Stimulated activated naive CD8-positive, alpha-beta T cell treated with anti-CD3 and anti-CD28 coated beads, Interleukin-15, amount 100 ng/mL, for 72 hours (primary cell): ENCODE measurements at regions not wholly inside any gene's neighbourhood (a gene's known extent, or its start where the extent isn't known, plus 50 kb on each side); places are given as distances from the start of the nearest gene placed in this dataset.

Experiments
- ATAC-seq: fragments of 150-1000 bp; cut with Tn5 transposase; 2 replicates; pipeline ENCODE4 v1.10.0; 2021; ENCODE audit warnings: mild to moderate bottlenecking, moderate library complexity
- DNase-seq, 2 donors: peaks; one replicate each; pipeline ENCODE4 v3.0.0; 2021 to 2022
- H3K27ac Mint-ChIP-seq, 2 donors: one replicate each; pipeline ENCODE4 v1.8.0; 2022; ENCODE audit warnings: mild to moderate bottlenecking in 2 of 2, mixed read lengths in 2 of 2, moderate library complexity in 2 of 2
- H3K27me3 Mint-ChIP-seq: one replicate; pipeline ENCODE4 v1.8.0; 2022; ENCODE audit warnings: mixed read lengths
- H3K4me1 Mint-ChIP-seq: one replicate; pipeline ENCODE4 v1.8.0; 2022; ENCODE audit warnings: mild to moderate bottlenecking, mixed read lengths
- H3K4me3 Mint-ChIP-seq, 2 donors: one replicate each; pipeline ENCODE4 v1.8.0; 2022; ENCODE audit warnings: mild to moderate bottlenecking in 2 of 2, mixed read lengths in 2 of 2, moderate library complexity in 1 of 2
- H3K9me3 Mint-ChIP-seq, 2 donors: one replicate each; pipeline ENCODE4 v1.8.0; 2022; ENCODE audit warnings: mixed read lengths in 2 of 2

DNA sequence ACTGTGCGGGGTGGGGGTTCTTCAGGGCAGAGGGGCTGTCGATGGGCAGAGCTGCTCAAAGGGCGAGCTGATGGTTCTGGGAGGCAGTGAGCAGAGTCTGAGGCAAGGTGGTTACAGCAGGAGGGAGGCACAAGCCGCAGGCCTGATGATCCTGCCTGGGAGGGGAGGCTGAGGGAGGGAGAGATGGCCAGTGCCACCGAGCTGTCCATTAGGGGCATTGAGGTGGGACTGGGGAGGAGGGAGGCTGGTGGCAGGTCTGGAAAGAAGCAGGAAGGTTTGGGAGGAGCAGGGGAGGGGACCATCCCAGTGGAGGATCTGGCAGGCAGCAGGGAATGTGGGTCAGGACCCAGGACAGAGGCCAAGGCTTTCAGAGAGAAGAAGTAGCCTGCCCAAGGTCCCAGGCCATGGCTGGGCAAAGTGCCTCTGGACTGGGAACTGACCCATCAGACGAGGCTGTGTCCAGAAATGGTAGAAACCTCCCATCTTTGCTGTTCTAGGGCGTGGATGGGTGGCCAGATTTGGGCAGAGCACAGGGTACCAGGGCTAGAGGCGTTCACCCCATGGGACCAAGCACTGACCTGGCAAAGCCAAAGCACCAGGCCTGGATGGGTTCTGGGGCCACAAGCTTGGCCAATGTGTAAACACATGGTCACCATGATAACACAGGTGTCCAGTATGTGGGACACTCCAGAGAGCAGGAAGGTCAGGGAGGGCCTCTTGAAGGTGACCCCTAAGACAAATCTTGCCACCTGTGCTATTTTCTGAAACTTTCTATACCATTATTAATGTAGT is 55.5 kb downstream of the INHBB start:
- no peak overlapping the region for H3K4me3 Mint-ChIP-seq

DNA sequence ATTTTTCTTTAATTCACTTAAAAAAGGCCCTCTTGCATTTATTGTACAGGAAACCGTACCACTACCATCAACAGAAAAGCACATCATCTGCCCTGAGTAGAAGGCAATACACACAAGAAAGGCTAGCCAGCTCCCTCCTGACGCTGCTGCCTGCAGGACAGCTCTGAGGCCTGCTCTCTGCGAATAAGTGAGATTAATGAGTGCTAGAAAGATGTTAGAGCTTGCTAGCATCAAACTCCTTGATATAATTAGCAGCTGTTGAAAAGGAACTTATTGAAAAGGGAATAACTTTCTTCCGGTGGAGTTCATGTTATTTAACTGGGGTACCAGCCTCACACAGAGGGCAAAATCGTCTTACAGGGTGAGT is 56.1 kb downstream of the INHBB start:
- Mint-ChIP-seq H3K27me3 (peaks cover 14% of the 10 kb centered on the region), H3K4me1 (no peaks in the 10 kb centered on the region), H3K27ac (no peak overlapping the region), H3K4me3 (no peak overlapping the region), H3K9me3 (peaks cover 0 to 7% of the 10 kb centered on the region in 2 donors)
- DNase-seq = no peak
- no peak for ATAC-seq

More for the DNA sequence above, 55.5 kb downstream of the INHBB start:
- H3K27me3 Mint-ChIP-seq = peaks cover 14% of the 10 kb centered on the region
- peaks cover 0 to 4% of the 10 kb centered on the region in 2 donors for H3K9me3 Mint-ChIP-seq
- H3K4me1 Mint-ChIP-seq = no peaks in the 10 kb centered on the region
- no peak overlapping the region for H3K27ac Mint-ChIP-seq
- ATAC-seq (no peak), DNase-seq (no peak)

DNA sequence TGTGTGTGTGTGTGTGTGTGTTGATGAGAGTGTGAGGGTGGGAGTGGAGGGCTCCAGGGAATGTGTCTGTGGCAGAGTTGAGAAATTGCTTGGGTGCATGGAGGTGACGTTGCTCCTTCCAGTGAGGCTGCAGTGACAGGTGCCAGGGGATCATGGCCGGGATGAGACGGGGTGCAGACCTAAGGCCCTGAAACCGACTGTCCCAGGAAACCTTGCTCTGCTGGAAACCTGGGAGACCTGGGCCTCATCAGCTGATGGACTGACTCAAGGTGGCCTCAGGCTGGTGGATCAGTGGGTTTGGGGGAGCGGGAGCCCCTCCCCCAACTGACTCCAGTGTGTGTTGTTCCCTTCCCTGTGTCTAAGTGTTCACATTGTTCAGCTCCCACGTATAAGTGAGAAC is 56.6 kb downstream of the INHBB start:
- Mint-ChIP-seq H3K27me3 (peaks cover 10% of the 10 kb centered on the region), H3K9me3 (peaks cover 0 to 7% of the 10 kb centered on the region in 2 donors), H3K4me1 (no peaks in the 10 kb centered on the region), H3K27ac (no peak overlapping the region), H3K4me3 (no peak overlapping the region)
- DNase-seq (no peak), ATAC-seq (no peak)

DNA sequence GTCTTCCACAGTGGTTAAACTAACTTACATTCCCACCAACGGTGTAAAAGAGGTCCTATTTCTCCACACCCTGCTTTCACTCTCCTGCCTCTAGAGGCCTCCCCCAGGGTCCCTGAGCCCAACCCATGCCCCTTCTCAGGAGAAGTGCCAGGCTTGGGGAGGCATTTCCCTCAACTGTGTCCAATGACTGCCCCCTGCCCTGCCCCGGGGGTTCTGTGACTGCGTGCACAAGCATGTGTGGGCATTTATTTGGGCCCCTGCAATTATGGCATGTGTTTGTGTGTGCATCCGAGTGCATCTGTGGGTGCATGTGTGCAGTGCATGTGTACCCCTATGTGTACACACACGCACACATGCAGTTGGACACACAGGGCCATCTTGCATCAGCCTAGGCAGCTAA is 57.3 kb downstream of the INHBB start:
- DNase-seq (no peak), ATAC-seq (no peak)
- H3K9me3 Mint-ChIP-seq = peaks cover 0 to 7% of the 10 kb centered on the region in 2 donors
- peaks cover 8% of the 10 kb centered on the region for H3K27me3 Mint-ChIP-seq
- no peaks in the 10 kb centered on the region for H3K4me1 Mint-ChIP-seq
- H3K4me3 Mint-ChIP-seq = no peak overlapping the region
- no peak overlapping the region for H3K27ac Mint-ChIP-seq

DNA sequence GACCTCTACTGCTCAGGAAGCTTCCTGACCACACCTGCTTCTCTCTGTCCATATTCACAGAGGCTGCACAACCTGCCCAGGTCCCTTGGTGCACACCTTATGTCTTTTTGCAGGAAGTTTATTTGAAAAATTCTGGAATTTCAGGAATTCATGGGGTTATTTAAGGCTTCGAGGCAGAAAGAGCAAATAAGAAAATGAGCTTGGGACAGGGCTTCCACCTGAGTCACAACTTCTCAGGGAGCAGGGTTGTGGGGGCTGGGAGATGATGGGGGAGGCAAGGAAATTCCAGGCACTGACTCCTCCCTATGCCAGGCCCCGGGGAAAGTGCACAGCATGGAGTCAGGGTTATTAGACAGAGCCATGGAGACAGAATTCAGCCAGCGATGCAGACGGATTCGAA is 57.7 kb downstream of the INHBB start:
- ATAC-seq (no peak), DNase-seq (no peak)
- H3K27me3 Mint-ChIP-seq = peaks cover 8% of the 10 kb centered on the region
- peaks cover 0 to 7% of the 10 kb centered on the region in 2 donors for H3K9me3 Mint-ChIP-seq
- no peak overlapping the region for H3K27ac Mint-ChIP-seq
- no peak overlapping the region for H3K4me3 Mint-ChIP-seq
- H3K4me1 Mint-ChIP-seq = no peaks in the 10 kb centered on the region

DNA sequence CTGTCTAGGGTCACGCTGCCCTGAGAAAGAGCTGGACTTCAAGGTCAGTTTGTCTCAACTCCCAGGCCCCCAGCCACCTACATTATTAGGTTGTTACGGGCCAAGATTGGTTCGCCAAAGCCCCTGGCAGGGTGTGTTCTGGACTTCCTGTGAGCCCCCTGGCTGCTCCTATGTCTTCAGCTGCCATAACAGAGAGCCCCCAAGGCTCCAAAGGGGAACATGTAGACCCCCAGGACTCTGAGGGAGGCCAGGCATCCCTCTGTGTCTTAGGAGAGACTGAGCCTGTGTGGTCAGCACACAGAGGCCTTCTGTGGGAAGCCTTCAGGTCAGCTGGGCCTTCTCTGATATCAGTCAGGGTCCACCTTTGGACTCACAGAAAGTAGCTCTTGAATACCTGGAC is 58.3 kb downstream of the INHBB start:
- no peak for ATAC-seq
- Mint-ChIP-seq H3K9me3 (peaks cover 0 to 7% of the 10 kb centered on the region in 2 donors), H3K4me3 (no peak overlapping the region), H3K27ac (no peak overlapping the region), H3K27me3 (peaks cover 8% of the 10 kb centered on the region), H3K4me1 (no peaks in the 10 kb centered on the region)
- DNase-seq = no peak

DNA sequence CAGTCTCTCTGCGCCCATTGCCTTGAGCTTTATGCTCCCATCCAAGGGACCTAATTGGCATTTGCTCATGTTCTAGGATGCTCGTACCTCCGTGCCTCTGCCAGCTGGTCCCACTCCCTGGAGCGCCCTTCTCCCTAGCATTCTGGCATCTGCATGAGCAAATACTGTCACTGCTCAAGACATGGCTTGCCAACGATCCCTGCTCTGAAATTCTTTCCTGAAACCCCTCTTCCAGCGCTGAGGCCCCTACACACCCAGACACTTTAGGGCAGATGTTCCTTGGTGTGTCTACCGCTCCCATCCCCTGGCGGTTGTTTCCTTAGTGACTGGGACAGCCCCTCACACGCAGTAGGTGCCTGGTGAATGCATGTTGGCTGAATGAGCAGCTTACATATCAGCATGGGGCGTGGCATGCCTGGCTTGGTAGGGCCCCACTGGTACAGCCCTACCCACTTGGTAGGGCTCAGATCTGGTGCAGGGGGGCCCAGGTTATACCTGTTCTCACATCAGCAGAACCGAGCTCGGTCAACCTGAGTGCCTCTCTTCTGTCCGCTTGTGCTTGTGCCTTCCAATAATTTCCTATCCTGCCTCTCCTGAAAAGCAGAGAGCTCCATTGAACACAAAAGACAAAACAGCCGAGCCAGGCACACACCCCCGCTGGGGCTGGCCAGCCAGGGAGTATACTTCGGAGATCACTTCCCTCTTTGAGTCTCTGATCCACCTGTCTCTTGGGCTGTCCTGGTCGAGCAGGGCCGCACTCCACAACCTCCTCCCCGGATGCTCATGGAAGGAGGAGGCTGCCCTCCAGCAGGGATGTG is 59.2 kb downstream of the INHBB start:
- H3K4me1 Mint-ChIP-seq = no peaks in the 10 kb centered on the region
- ATAC-seq = no peak
- H3K27me3 Mint-ChIP-seq = peaks cover 8% of the 10 kb centered on the region
- H3K9me3 Mint-ChIP-seq = peaks cover 0 to 7% of the 10 kb centered on the region in 2 donors
- H3K4me3 Mint-ChIP-seq = no peak overlapping the region
- H3K27ac Mint-ChIP-seq = no peak overlapping the region
- DNase-seq = no peak

DNA sequence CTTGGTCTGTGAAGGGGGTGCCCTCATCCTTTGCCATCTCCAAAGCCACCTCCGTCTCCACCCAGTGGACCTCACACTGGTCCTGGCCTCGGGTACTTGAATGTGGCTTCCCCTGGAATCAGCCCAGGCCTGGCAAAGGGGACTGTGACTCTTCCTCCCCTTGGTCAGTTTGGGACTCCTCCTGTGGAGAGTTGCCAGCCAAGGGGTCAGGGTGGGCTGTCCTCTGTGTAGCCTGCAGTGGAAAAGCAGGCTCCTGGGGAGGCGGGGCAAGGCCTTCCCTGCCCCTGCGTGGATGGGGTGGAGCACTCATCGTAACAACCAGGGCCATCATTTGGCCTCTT is 59.8 kb downstream of the INHBB start:
- no peak overlapping the region for H3K27ac Mint-ChIP-seq
- H3K4me1 Mint-ChIP-seq = no peaks in the 10 kb centered on the region
- no peak for DNase-seq
- no peak for ATAC-seq
- H3K4me3 Mint-ChIP-seq = no peak overlapping the region
- peaks cover 8% of the 10 kb centered on the region for H3K27me3 Mint-ChIP-seq
- H3K9me3 Mint-ChIP-seq = peaks cover 0 to 7% of the 10 kb centered on the region in 2 donors

DNA sequence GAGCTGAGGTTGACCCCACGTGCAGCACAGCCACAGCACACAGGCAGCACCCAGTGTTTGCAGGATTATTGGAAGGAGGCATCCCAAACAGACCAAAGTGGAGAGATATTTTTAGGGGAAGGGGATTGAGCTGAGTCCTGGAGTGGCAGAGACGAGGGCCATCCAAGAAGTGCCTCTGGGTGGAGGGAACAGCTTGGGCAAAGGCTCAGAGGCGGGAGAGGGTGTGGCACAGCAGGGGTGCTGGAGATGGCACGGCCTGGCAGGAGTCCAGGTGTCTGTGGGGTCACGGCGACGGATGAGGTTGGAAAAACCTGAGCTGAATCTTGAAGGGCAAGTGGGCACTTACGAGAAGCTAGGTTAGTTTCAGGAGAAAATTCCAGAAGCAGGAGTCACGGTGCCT is 60.6 kb downstream of the INHBB start:
- H3K27me3 Mint-ChIP-seq = peaks cover 8% of the 10 kb centered on the region

DNA sequence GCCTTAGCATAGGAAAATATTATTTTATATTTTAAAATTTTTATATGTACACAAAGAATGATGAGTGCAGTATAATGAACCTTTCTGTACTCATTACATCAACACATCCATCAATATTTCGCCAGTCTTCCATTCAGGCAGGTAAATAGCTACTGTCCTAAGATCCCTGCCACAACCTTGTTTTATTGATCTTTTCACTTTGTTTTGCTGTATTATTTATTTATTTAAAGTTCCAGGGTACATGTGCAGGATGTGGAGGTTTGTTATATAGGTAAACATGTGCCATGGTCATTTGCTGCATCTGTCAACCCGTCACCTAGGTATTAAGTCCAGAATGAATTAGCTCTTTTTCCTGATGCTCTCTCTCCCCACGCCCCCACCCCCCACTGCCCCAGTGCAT is 64.6 kb downstream of the INHBB start:
- peaks cover 0 to 7% of the 10 kb centered on the region in 2 donors for H3K9me3 Mint-ChIP-seq
- ATAC-seq (no peak), DNase-seq (no peak)
- no peak overlapping the region for H3K4me3 Mint-ChIP-seq
- no peak overlapping the region for H3K27ac Mint-ChIP-seq
- peaks cover 36% of the 10 kb centered on the region for H3K27me3 Mint-ChIP-seq
- no peaks in the 10 kb centered on the region for H3K4me1 Mint-ChIP-seq

More for the DNA sequence above, 60.6 kb downstream of the INHBB start:
- H3K4me1 Mint-ChIP-seq = no peaks in the 10 kb centered on the region
- peaks cover 0 to 7% of the 10 kb centered on the region in 2 donors for H3K9me3 Mint-ChIP-seq
- no peak for DNase-seq
- ATAC-seq = no peak
- H3K4me3 Mint-ChIP-seq = no peak overlapping the region
- H3K27ac Mint-ChIP-seq = peak overlapping the region in 1 of 2 donors; percentile 58

DNA sequence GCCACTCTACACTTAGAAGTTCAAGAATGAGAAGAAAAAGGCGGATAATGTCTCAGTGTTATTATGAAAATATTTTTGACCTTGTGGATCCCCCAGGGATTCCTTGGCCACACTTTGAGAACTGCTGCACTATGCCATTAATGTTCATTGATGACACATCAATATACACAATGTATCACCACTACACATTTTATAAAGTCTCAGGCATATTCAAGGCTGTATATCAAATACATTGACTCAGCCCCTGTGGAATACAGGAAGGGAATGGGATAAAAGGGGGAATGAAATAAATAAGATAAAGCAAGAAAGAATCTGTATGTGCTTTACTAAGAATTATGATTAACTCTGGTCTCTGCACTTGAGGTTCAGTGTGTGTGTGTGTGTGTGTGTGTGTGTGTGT is 69.1 kb downstream of the INHBB start:
- DNase-seq (no peak), ATAC-seq (no peak)
- Mint-ChIP-seq H3K9me3 (no peaks in the 10 kb centered on the region), H3K4me1 (no peaks in the 10 kb centered on the region), H3K4me3 (no peak overlapping the region), H3K27ac (no peak overlapping the region), H3K27me3 (peaks cover 36% of the 10 kb centered on the region)

DNA sequence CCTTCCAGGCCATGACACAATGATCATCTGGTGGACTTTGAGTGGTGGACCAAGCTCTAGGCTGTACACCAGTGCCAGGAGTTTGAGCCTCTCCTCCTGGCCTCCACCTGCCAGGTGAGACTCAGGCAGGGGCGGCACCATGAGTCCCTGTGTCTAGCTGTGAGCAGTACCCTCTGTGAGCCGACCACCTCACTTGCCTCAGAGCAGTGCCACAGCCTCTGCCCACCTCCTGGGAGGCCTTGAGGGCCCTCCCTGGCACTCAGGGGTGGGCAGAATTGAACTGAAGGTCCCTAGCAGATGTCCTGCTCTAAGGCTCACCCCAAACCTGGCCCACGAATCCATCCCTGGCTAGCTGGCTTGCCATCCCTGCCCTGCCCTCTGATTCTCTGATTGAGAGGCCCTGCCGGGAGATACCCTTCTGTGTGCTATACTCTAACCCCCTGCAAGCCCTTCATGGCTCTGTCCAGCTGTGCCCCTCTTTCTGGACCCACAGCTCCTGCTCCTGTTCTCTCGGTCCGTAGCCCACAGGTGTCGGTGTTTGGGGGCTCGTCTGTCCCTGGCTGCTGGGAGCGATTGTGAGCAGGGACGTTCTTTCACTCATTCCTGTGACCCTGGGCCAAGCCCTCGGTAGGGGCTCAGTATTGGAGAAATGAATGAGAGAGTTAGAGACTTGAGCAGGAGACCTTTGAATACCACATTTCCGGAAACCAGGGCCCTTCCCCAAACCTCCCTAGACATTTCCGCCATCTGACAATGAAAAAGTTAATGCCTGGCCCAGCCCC is 70.0 kb downstream of the INHBB start:
- ATAC-seq = no peak

DNA sequence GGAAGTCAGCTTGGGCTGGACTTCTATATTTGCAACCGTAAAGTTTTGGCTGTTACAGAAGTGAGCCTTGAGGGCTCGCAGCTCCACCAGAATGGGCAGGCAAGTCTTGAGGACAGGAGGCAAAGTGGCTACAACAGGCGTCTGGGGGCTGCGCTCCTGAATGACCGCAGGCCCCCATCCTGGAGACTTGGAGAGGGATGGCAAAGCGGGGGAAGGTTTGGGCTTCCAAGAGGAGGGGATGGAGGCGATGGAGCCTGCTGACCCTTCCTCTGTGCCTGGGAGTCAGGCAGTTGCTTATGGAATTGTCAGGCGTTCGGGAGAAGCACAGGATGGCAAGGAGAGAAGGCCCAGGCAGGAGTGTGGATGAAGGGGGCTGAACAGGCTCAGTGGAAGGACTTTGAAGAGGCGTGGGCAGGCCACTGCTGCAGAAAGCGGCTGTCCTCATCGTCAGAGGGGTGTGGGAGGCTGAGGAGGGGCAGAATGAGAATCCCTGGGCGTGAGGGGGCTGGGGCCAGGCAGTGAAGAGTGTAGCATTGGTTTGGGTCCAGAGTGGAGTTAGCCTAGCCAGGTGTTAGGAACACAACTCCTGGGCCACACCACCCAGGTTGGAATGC is 72.3 kb downstream of the INHBB start:
- Mint-ChIP-seq H3K4me3 (no peak overlapping the region), H3K27me3 (peaks cover 43% of the 10 kb centered on the region), H3K4me1 (no peaks in the 10 kb centered on the region), H3K27ac (no peak overlapping the region), H3K9me3 (no peaks in the 10 kb centered on the region)
- DNase-seq = no peak
- ATAC-seq = no peak

More for the DNA sequence above, 70.0 kb downstream of the INHBB start:
- Mint-ChIP-seq H3K4me3 (no peak overlapping the region), H3K27ac (no peak overlapping the region), H3K27me3 (peaks cover 44% of the 10 kb centered on the region), H3K4me1 (no peaks in the 10 kb centered on the region), H3K9me3 (no peaks in the 10 kb centered on the region)
- no peak for DNase-seq

DNA sequence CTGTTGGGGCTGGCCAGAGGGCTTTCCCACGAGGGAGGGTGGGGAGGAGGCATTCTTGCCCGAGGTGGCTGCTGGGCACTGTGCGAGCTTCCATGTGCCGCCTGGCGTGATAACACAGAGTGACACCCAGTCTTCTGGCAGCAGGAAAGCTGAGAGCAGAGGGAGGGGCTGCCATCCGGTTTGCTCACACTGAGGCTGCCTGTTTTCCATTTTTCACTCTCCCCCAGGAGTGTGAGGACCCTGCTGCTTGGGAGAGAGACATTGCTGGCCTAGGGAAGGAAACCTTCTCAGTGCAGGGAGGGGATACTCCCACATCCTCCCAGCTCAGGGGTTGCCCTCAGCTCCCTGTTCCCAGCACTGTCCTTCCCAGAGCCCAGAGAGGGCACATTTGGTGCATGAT is 73.1 kb downstream of the INHBB start:
- Mint-ChIP-seq H3K27ac (no peak overlapping the region), H3K4me1 (no peaks in the 10 kb centered on the region), H3K27me3 (peaks cover 44% of the 10 kb centered on the region), H3K4me3 (no peak overlapping the region), H3K9me3 (no peaks in the 10 kb centered on the region)
- ATAC-seq (no peak), DNase-seq (no peak)

DNA sequence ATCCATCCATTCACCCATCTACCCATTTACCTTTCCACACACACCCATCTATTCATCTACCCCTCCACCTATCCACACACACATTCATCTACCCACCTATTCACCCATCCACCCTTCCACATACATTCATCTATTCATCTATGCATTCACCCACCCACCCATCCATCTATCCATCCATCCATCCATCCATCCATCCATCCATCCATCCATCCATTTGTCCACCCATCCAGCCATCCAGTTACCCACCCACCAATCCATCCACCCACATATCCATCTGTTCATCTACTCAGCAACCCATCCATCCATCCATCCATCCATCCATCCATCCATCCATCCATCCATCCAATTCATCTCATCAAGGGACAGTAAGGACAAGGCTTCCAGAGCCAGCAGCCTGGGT is 74.0 kb downstream of the INHBB start:
- ATAC-seq (no peak), DNase-seq (no peak)
- no peak overlapping the region for H3K27ac Mint-ChIP-seq
- H3K9me3 Mint-ChIP-seq = no peaks in the 10 kb centered on the region
- H3K4me1 Mint-ChIP-seq = no peaks in the 10 kb centered on the region
- H3K4me3 Mint-ChIP-seq = no peak overlapping the region
- peaks cover 41% of the 10 kb centered on the region for H3K27me3 Mint-ChIP-seq
